ENCODE measurements at regions not wholly inside any gene's neighbourhood (a gene's known extent, or its start where the extent isn't known, plus 50 kb on each side); places are given as distances from the start of the nearest gene placed in this dataset.

- ATAC-seq (no peak), DNase-seq (no peak)
- Mint-ChIP-seq H3K4me1 (ENCODE audit: low read depth) (no peaks in the 10 kb centered on the region), H3K27me3 (ENCODE audit: low read depth) (peaks cover 4% of the 10 kb centered on the region), H3K36me3 (ENCODE audit: insufficient read depth) (no peaks in the 10 kb centered on the region), H3K4me3 (no peak overlapping the region), H3K9me3 (peaks cover 6% of the 10 kb centered on the region)
These were observed 72.3 kb upstream of the DST start for GRCh38 chr6:56714982-56715456.

- no peak for DNase-seq
- peaks cover 2% of the 10 kb centered on the region for H3K9me3 Mint-ChIP-seq
- H3K27me3 Mint-ChIP-seq (ENCODE audit: low read depth) = peaks cover 2% of the 10 kb centered on the region
- no peak for ATAC-seq
- H3K4me1 Mint-ChIP-seq (ENCODE audit: low read depth) = no peaks in the 10 kb centered on the region
- no peak overlapping the region for H3K4me3 Mint-ChIP-seq
- H3K36me3 Mint-ChIP-seq (ENCODE audit: insufficient read depth) = no peaks in the 10 kb centered on the region
These were observed 71.6 kb upstream of the DST start for GRCh38 chr6:56714273-56714672.

- no peak overlapping the region for H3K4me3 Mint-ChIP-seq
- no peaks in the 10 kb centered on the region for H3K4me1 Mint-ChIP-seq (ENCODE audit: low read depth)
- no peaks in the 10 kb centered on the region for H3K9me3 Mint-ChIP-seq
- no peaks in the 10 kb centered on the region for H3K27me3 Mint-ChIP-seq (ENCODE audit: low read depth)
- no peaks in the 10 kb centered on the region for H3K36me3 Mint-ChIP-seq (ENCODE audit: insufficient read depth)
- DNase-seq (no peak), ATAC-seq (no peak)
These were observed 70.6 kb upstream of the DST start for GRCh38 chr6:56713254-56713672.

- Mint-ChIP-seq H3K36me3 (ENCODE audit: insufficient read depth) (no peaks in the 10 kb centered on the region), H3K4me1 (ENCODE audit: low read depth) (no peaks in the 10 kb centered on the region), H3K9me3 (no peaks in the 10 kb centered on the region), H3K4me3 (no peak overlapping the region), H3K27me3 (ENCODE audit: low read depth) (no peaks in the 10 kb centered on the region)
- no peak for DNase-seq
- ATAC-seq = no peak
These were observed 68.3 kb upstream of the DST start for GRCh38 chr6:56710967-56711366.

GRCh38 chr6:56709650-56710049, 67.0 kb upstream of the DST start:
- ATAC-seq (no peak), DNase-seq (no peak)
- no peaks in the 10 kb centered on the region for H3K9me3 Mint-ChIP-seq
- H3K4me3 Mint-ChIP-seq = no peak overlapping the region
- no peaks in the 10 kb centered on the region for H3K27me3 Mint-ChIP-seq (ENCODE audit: low read depth)
- H3K36me3 Mint-ChIP-seq (ENCODE audit: insufficient read depth) = no peaks in the 10 kb centered on the region
- no peaks in the 10 kb centered on the region for H3K4me1 Mint-ChIP-seq (ENCODE audit: low read depth)

- H3K4me3 Mint-ChIP-seq = no peak overlapping the region
- no peaks in the 10 kb centered on the region for H3K9me3 Mint-ChIP-seq
- no peaks in the 10 kb centered on the region for H3K36me3 Mint-ChIP-seq (ENCODE audit: insufficient read depth)
- H3K4me1 Mint-ChIP-seq (ENCODE audit: low read depth) = no peaks in the 10 kb centered on the region
- DNase-seq = no peak
- no peaks in the 10 kb centered on the region for H3K27me3 Mint-ChIP-seq (ENCODE audit: low read depth)
- no peak for ATAC-seq
These were observed 66.3 kb upstream of the DST start for GRCh38 chr6:56708810-56709597.

GRCh38 chr6:56706981-56707726, 64.5 kb upstream of the DST start:
- Mint-ChIP-seq H3K4me3 (no peak overlapping the region), H3K9me3 (no peaks in the 10 kb centered on the region), H3K27me3 (ENCODE audit: low read depth) (no peaks in the 10 kb centered on the region), H3K36me3 (ENCODE audit: insufficient read depth) (no peaks in the 10 kb centered on the region), H3K4me1 (ENCODE audit: low read depth) (no peaks in the 10 kb centered on the region)
- DNase-seq = no peak
- ATAC-seq = no peak

- no peak for ATAC-seq
- Mint-ChIP-seq H3K9me3 (no peaks in the 10 kb centered on the region), H3K27me3 (ENCODE audit: low read depth) (no peaks in the 10 kb centered on the region), H3K4me1 (ENCODE audit: low read depth) (no peaks in the 10 kb centered on the region), H3K4me3 (no peak overlapping the region), H3K36me3 (ENCODE audit: insufficient read depth) (no peaks in the 10 kb centered on the region)
- DNase-seq = no peak
These were observed 56.5 kb upstream of the DST start for GRCh38 chr6:56699066-56699654.

GRCh38 chr6:56695702-56696101, 53.0 kb upstream of the DST start:
- no peak overlapping the region for H3K4me3 Mint-ChIP-seq
- no peaks in the 10 kb centered on the region for H3K27me3 Mint-ChIP-seq (ENCODE audit: low read depth)
- ATAC-seq = no peak
- H3K36me3 Mint-ChIP-seq (ENCODE audit: insufficient read depth) = no peaks in the 10 kb centered on the region
- H3K9me3 Mint-ChIP-seq = no peaks in the 10 kb centered on the region
- H3K4me1 Mint-ChIP-seq (ENCODE audit: low read depth) = no peaks in the 10 kb centered on the region
- DNase-seq = no peak

GRCh38 chr6:56694002-56694401, 51.3 kb upstream of the DST start:
- Mint-ChIP-seq H3K9me3 (no peaks in the 10 kb centered on the region), H3K36me3 (ENCODE audit: insufficient read depth) (no peaks in the 10 kb centered on the region), H3K4me3 (no peak overlapping the region), H3K27me3 (ENCODE audit: low read depth) (no peaks in the 10 kb centered on the region), H3K4me1 (ENCODE audit: low read depth) (no peaks in the 10 kb centered on the region)
- ATAC-seq (no peak), DNase-seq (no peak)

GRCh38 chr6:56693246-56693607, 50.5 kb upstream of the DST start:
- no peaks in the 10 kb centered on the region for H3K4me1 Mint-ChIP-seq (ENCODE audit: low read depth)
- H3K4me3 Mint-ChIP-seq = no peak overlapping the region
- DNase-seq = no peak
- no peaks in the 10 kb centered on the region for H3K36me3 Mint-ChIP-seq (ENCODE audit: insufficient read depth)
- H3K27me3 Mint-ChIP-seq (ENCODE audit: low read depth) = no peaks in the 10 kb centered on the region
- no peak for ATAC-seq
- no peaks in the 10 kb centered on the region for H3K9me3 Mint-ChIP-seq

- ATAC-seq (no peak), DNase-seq (no peak)
- Mint-ChIP-seq H3K4me3 (no peak overlapping the region), H3K9me3 (no peaks in the 10 kb centered on the region), H3K36me3 (ENCODE audit: insufficient read depth) (no peaks in the 10 kb centered on the region), H3K4me1 (ENCODE audit: low read depth) (no peaks in the 10 kb centered on the region), H3K27me3 (ENCODE audit: low read depth) (no peaks in the 10 kb centered on the region)
These were observed 50.0 kb upstream of the DST start for GRCh38 chr6:56692523-56693245.
